Colonic mucosa (tissue), 4 donors: ENCODE measurements at regions not wholly inside any gene's neighbourhood (a gene's known extent, or its start where the extent isn't known, plus 50 kb on each side); places are given as distances from the start of the nearest gene placed in this dataset.

Experiments used
- DNase-seq: peaks from one replicate; pipeline ENCODE4 v3.0.0-alpha.2; 2020
- H3K27ac ChIP-seq: fragments of 200-600 bp; one replicate; pipeline ENCODE4 v1.8.0; 2021
- H3K27me3 ChIP-seq: fragments of 200-600 bp; one replicate; pipeline ENCODE4 v1.8.0; 2021
- H3K36me3 ChIP-seq: fragments of 200-600 bp; one replicate; pipeline ENCODE4 v1.8.0; 2021
- H3K4me1 ChIP-seq: fragments of 200-600 bp; one replicate; pipeline ENCODE4 v1.8.0; 2021; ENCODE audit warnings: mild to moderate bottlenecking
- H3K4me3 ChIP-seq: fragments of 200-600 bp; one replicate; pipeline ENCODE4 v1.8.0; 2021
- H3K9ac ChIP-seq, 2 donors: one replicate each; pipeline ENCODE4 v1.7.0; 2013; ENCODE audit warnings: control low read depth in 2 of 2, low read depth in 2 of 2, low read length in 2 of 2
- H3K9me3 ChIP-seq: fragments of 200-600 bp; one replicate; pipeline ENCODE4 v1.8.0; 2021
- intact Hi-C: fragments of 100-400 bp; cut with DNase I; formaldehyde crosslinking; loops from one replicate; pipeline ENCODE4 v1.14.1; 2022
- TF ChIP-seq, protein P1 (sequence below): fragments of 200-600 bp; IDR thresholded peaks from one replicate; pipeline ENCODE4 v1.8.0; 2022; ENCODE audit warnings: antibody characterized with exemption, mild to moderate bottlenecking
- donor health status: healthy.
- donor health status: DM: no; HTN: no; CAD: no.
- donor health status: DM: no; HTN: no; CAD: no.

DNA sequence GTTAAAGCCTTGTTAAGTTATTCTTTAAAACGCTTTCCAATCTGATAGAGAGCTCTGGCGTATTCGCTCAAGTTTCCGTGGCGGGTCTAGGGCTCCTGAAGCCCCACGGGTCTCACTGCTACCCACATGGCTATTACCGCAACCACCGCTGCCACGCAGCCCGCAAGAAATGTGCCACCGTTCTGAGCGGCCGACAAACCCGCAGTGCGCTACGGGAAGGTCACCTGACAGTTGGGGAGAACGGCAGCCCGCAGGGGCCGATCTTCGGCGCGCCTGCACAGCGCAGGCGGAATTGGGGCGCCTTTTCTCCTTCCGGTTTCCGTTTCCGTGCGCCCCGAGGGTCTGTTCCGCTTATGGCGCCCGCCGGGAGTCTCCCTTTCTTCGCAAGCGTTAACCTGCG, 76.6 kb upstream of the SNRPN start:
- Histone ChIP-seq H3K4me1 (no peaks in the 10 kb centered on the region), H3K9me3 (no peaks in the 10 kb centered on the region), H3K27ac (no peak overlapping the region), H3K4me3 (peak overlapping the region; percentile 7), H3K27me3 (no peaks in the 10 kb centered on the region), H3K36me3 (no peaks in the 10 kb centered on the region), H3K9ac (no peak overlapping the region)
- intact Hi-C loops, result no loop called here
- TF ChIP-seq, protein P1, sequence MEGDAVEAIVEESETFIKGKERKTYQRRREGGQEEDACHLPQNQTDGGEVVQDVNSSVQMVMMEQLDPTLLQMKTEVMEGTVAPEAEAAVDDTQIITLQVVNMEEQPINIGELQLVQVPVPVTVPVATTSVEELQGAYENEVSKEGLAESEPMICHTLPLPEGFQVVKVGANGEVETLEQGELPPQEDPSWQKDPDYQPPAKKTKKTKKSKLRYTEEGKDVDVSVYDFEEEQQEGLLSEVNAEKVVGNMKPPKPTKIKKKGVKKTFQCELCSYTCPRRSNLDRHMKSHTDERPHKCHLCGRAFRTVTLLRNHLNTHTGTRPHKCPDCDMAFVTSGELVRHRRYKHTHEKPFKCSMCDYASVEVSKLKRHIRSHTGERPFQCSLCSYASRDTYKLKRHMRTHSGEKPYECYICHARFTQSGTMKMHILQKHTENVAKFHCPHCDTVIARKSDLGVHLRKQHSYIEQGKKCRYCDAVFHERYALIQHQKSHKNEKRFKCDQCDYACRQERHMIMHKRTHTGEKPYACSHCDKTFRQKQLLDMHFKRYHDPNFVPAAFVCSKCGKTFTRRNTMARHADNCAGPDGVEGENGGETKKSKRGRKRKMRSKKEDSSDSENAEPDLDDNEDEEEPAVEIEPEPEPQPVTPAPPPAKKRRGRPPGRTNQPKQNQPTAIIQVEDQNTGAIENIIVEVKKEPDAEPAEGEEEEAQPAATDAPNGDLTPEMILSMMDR, result no peak
- DNase-seq, result no peak

DNA sequence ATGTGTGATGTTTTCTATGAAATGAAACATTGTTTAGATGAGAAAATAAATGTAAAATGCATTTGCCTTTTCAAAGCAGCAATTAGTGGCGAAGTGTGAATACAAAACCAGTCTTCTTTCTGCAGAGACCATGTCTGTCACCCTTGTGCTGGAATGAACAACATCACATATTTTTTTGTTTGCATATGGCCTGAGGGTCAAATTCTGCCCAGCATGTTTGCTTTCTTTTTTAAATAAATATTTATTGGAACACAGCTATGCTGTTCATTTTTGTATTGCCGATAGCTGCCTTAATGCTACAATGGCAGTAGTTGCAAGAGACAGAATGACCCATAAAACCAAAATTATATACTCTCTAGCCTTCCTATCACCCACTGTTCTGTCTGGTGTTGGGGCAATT, 75.3 kb upstream of the SNRPN start:
- Histone ChIP-seq H3K4me1 (no peaks in the 10 kb centered on the region), H3K27me3 (no peaks in the 10 kb centered on the region), H3K9me3 (no peaks in the 10 kb centered on the region), H3K27ac (no peak overlapping the region), H3K36me3 (no peaks in the 10 kb centered on the region), H3K9ac (no peak overlapping the region), H3K4me3 (no peak overlapping the region)
- TF ChIP-seq, protein P1, result no peak
- no peak for DNase-seq
- intact Hi-C loops, result no loop called here

DNA sequence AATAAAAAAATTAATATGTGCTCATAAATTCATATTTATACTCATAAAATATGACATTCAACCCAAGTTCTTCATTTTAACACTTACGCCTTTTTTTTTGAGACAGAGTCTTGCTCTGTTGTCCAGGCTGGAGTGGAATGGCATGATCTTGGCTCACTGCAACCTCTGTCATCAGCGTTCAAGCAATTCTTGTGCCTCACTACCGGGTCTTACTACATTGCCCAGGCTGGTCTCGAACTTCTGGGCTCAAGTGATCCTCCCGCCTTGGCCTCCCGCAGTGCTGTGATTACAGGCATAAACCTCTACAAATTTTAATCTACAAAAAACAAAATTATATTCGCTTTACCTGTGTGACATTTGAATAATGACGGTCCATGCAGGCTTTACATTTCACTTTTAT, 74.1 kb upstream of the SNRPN start:
- Histone ChIP-seq H3K4me1 (no peaks in the 10 kb centered on the region), H3K9me3 (no peaks in the 10 kb centered on the region), H3K36me3 (no peaks in the 10 kb centered on the region), H3K4me3 (no peak overlapping the region), H3K27ac (no peak overlapping the region), H3K9ac (no peak overlapping the region), H3K27me3 (no peaks in the 10 kb centered on the region)
- intact Hi-C loops, result no loop called here
- no peak for DNase-seq
- TF ChIP-seq, protein P1, result no peak

DNA sequence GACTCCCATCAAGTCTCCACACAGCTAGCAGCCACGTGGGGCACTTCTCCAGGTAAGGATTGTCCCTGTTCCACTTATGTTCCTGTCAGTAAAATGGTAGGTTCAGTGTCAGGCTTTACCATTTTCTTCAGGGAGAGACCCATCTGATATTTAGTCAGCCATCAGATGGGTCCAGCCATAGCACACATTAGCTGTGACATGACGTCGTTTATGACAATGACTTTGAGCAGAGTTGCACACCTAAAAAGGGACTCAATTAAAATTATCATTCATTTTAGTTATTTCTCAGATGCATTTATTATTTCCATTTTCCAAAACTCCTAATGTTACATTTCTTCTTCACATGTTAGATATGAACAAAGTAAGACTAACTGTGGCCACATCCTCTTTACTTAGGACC, 68.2 kb upstream of the SNRPN start:
- no peaks in the 10 kb centered on the region for H3K9me3 ChIP-seq
- TF ChIP-seq, protein P1, result no peak
- H3K36me3 ChIP-seq, result no peaks in the 10 kb centered on the region
- H3K4me1 ChIP-seq, result no peaks in the 10 kb centered on the region
- H3K27me3 ChIP-seq, result no peaks in the 10 kb centered on the region
- H3K9ac ChIP-seq, result no peak overlapping the region
- no peak overlapping the region for H3K4me3 ChIP-seq
- no peak for DNase-seq
- intact Hi-C loops, result no loop called here
- no peak overlapping the region for H3K27ac ChIP-seq

DNA sequence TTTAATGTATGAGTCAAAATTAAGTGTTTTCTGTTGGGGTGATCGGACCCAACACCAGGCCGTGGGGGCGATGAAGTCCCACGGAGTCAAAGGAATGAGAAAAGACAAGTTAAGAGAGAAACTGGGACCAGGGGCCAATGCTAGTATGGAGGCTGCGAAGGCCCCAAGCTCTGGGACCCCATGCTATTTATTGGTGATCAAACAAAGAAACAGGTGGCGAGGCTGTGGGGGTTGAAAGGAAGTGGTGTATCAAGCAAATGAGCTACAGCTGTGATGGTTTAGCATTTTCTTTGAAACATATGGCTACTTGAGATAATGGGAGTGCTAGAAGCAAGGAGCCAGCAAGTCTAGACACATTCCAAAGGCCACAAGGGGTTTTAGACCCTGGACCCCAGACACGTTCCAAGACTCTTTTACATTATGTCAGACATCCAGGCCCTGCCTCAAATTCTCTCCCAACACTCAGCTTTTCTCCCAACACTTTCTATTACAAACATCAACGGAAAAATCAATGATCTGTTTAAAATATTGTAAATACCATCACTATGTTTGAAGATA, 56.0 kb upstream of the SNRPN start:
- no peak overlapping the region for H3K27ac ChIP-seq
- H3K36me3 ChIP-seq, result no peaks in the 10 kb centered on the region
- no peak overlapping the region for H3K9ac ChIP-seq
- H3K27me3 ChIP-seq, result no peaks in the 10 kb centered on the region
- TF ChIP-seq, protein P1, result no peak
- H3K4me3 ChIP-seq, result no peak overlapping the region
- H3K4me1 ChIP-seq, result no peaks in the 10 kb centered on the region
- no peak for DNase-seq
- no peaks in the 10 kb centered on the region for H3K9me3 ChIP-seq
- intact Hi-C loops, result no loop called here

DNA sequence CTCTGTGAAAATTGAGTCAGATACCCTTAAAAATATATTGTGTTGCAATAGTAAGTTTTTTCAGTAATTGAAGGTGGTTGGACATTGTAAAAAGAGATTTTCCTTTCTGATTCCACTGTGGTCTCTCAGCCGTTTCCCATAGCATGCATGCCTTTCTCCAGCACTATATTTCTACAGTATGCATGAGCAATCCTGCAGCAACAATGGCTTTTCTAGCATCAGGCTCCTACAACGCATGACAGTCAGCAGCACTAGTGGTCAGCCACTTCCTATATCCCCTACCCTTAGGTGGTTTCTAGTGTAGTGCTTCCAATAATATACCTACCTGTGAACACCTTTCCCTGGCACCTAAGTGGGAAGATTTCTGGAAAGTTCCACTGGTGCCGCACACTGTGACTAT, 55.4 kb upstream of the SNRPN start:
- no peaks in the 10 kb centered on the region for H3K4me1 ChIP-seq
- no peaks in the 10 kb centered on the region for H3K27me3 ChIP-seq
- intact Hi-C loops, result no loop called here
- no peaks in the 10 kb centered on the region for H3K9me3 ChIP-seq
- TF ChIP-seq, protein P1, result no peak
- H3K27ac ChIP-seq, result no peak overlapping the region
- DNase-seq, result no peak
- no peaks in the 10 kb centered on the region for H3K36me3 ChIP-seq
- no peak overlapping the region for H3K4me3 ChIP-seq
- H3K9ac ChIP-seq, result no peak overlapping the region
